B cell (primary cell): ENCODE measurements at regions not wholly inside any gene's neighbourhood (a gene's known extent, or its start where the extent isn't known, plus 50 kb on each side); places are given as distances from the start of the nearest gene placed in this dataset.
"Not testable (repeated sequence)": the region's sequence is repeated elsewhere in the genome, so short reads cannot be mapped to it uniquely, and the experiment has no call there.

ENCODE experiments used
- ATAC-seq: fragments of 200-7000 bp; cut with Tn5 transposase; one replicate; pipeline ENCODE4 v1.10.0; 2021; ENCODE audit warnings: low read depth, mild to moderate bottlenecking, moderate number of reproducible peaks, moderate library complexity
- CTCF ChIA-PET: fragments of 350-600 bp; sonication (Branson Sonifier 250); formaldehyde crosslinking; loops from one replicate; lab custom pipeline; 2021; ENCODE audit warnings: antibody characterized with exemption, inconsistent platforms; lab: Charles Lee
- POLR2A ChIA-PET: fragments of 350-600 bp; sonication (Branson Sonifier 250); formaldehyde crosslinking; loops from one replicate; lab custom pipeline; 2021; ENCODE audit warnings: antibody characterized with exemption; lab: Charles Lee
- DNase-seq: peaks from one replicate; pipeline ENCODE4 v3.0.0; 2013
- H2AFZ ChIP-seq: 2 replicates; pipeline ENCODE4 v1.6.1; 2012; ENCODE audit warnings: mild to moderate bottlenecking, low read depth, low read length; ENCODE audit not compliant: insufficient read depth, poor library complexity, severe bottlenecking
- H3K27ac ChIP-seq, 2 donors: 1 replicate in 1 of 2; 2 replicates in 1 of 2; pipeline ENCODE4 v1.5.1; 2012 to 2013; ENCODE audit warnings: low read length in 2 of 2, mild to moderate bottlenecking in 2 of 2, moderate library complexity in 1 of 2
- H3K27me3 ChIP-seq, 4 experiments: fragments of 200-600 bp in 1 of 4; sonication (generic) in 1 of 4; replicated peaks in 1 of 4; 1 replicate in 2 of 4; 2 replicates in 2 of 4; pipeline versions ENCODE4 v1.6.1 to v1.7.0; 2013 to 2016; ENCODE audit warnings: low read length in 3 of 4, mild to moderate bottlenecking in 2 of 4, mixed read lengths in 1 of 4, moderate library complexity in 1 of 4; ENCODE audit not compliant: insufficient read depth in 4 of 4, control insufficient read depth in 3 of 4; ENCODE audit errors: control extremely low read depth in 1 of 4
- H3K36me3 ChIP-seq, 2 experiments: replicated peaks in 1 of 2; 1 replicate in 1 of 2; 2 replicates in 1 of 2; pipeline versions ENCODE4 v1.6.1 to v1.7.1; 2013; ENCODE audit warnings: low read length in 1 of 2; ENCODE audit not compliant: insufficient read depth in 2 of 2, control insufficient read depth in 1 of 2; ENCODE audit errors: control extremely low read depth in 1 of 2, extremely low read depth in 1 of 2
- H3K4me1 ChIP-seq, 2 donors: fragments of 200-600 bp in 1 of 2; sonication (generic) in 1 of 2; 1 replicate in 1 of 2; 2 replicates in 1 of 2; pipeline versions ENCODE4 v1.5.1 to v1.6.1; 2013 to 2017; ENCODE audit warnings: low read length in 2 of 2; ENCODE audit not compliant: control insufficient read depth in 2 of 2, insufficient read depth in 2 of 2
- H3K4me2 ChIP-seq: replicated peaks from 2 replicates; pipeline ENCODE3; 2012; ENCODE audit warnings: mild to moderate bottlenecking, low read depth, low read length; ENCODE audit not compliant: poor library complexity, severe bottlenecking
- H3K4me3 ChIP-seq, 5 experiments: fragments of 200-600 bp in 1 of 5; sonication (generic) in 1 of 5; 1 replicate in 3 of 5; 2 replicates in 2 of 5; pipeline versions ENCODE4 v1.5.1 to v1.7.0; 2011 to 2016; ENCODE audit warnings: low read length in 4 of 5, mild to moderate bottlenecking in 4 of 5, low read depth in 2 of 5, control low read depth in 1 of 5, moderate library complexity in 1 of 5; ENCODE audit not compliant: insufficient read depth in 1 of 5; ENCODE audit errors: control extremely low read depth in 1 of 5, extremely low read depth in 1 of 5
- H3K79me2 ChIP-seq: fragments of 200-600 bp; sonication (generic); one replicate; pipeline ENCODE4 v1.6.0; 2016; ENCODE audit warnings: low read length; ENCODE audit not compliant: control insufficient read depth, insufficient read depth
- H3K9ac ChIP-seq: fragments of 200-600 bp; sonication (generic); 2 replicates; pipeline ENCODE4 v1.6.1; 2017; ENCODE audit warnings: mild to moderate bottlenecking, low read length, moderate library complexity
- H3K9me3 ChIP-seq, 3 donors: one replicate each; pipeline versions ENCODE4 v1.6.1 to v1.7.1; 2013; ENCODE audit warnings: low read length in 2 of 3; ENCODE audit not compliant: control insufficient read depth in 2 of 3, insufficient read depth in 1 of 3; ENCODE audit errors: control extremely low read depth in 1 of 3
- H4K20me1 ChIP-seq: 2 replicates; pipeline ENCODE4 v1.6.0; 2012; ENCODE audit warnings: mild to moderate bottlenecking, low read length; ENCODE audit not compliant: insufficient read depth, control insufficient read depth, poor library complexity, severe bottlenecking
- H3K27ac Mint-ChIP-seq: one replicate; pipeline ENCODE4 v1.8.0; 2021; ENCODE audit warnings: mixed read lengths
- H3K27me3 Mint-ChIP-seq: one replicate; pipeline ENCODE4 v1.8.0; 2021; ENCODE audit warnings: mixed read lengths
- H3K4me1 Mint-ChIP-seq: one replicate; pipeline ENCODE4 v1.8.0; 2021; ENCODE audit warnings: mixed read lengths
- H3K4me3 Mint-ChIP-seq: one replicate; pipeline ENCODE4 v1.8.0; 2021; ENCODE audit warnings: mixed read lengths
- H3K9me3 Mint-ChIP-seq: one replicate; pipeline ENCODE4 v1.8.0; 2022; ENCODE audit warnings: mixed read lengths; ENCODE audit not compliant: insufficient read depth
- WGBS: methylation state at CpG from one replicate; pipeline ENCODE4 v1.1.5; 2013; ENCODE audit warnings: missing lambda C conversion rate; ENCODE audit not compliant: insufficient coverage; 5-methylcytosine and 5-hydroxymethylcytosine counted together
- intact Hi-C: fragments of 100-400 bp; cut with micrococcal nuclease; formaldehyde crosslinking; loops from one replicate; pipeline ENCODE4 v1.10.0; 2022

- H3K4me3 Mint-ChIP-seq, H3K4me3 ChIP-seq, H3K79me2 ChIP-seq, H3K4me1 Mint-ChIP-seq, intact Hi-C loops, H3K27ac Mint-ChIP-seq, H3K9me3 ChIP-seq, H3K27me3 Mint-ChIP-seq, H3K27me3 ChIP-seq, H3K27ac ChIP-seq, H3K4me2 ChIP-seq, DNase-seq, H3K36me3 ChIP-seq, H4K20me1 ChIP-seq, POLR2A ChIA-PET, H3K9ac ChIP-seq, H3K9me3 Mint-ChIP-seq, ATAC-seq, H2AFZ ChIP-seq, H3K4me1 ChIP-seq, CTCF ChIA-PET: not testable (repeated sequence)
- no CpG with 5 or more reads among the region's 1 CpG for WGBS
Observed at GRCh38 chr17:20692706-20693105, 113.2 kb downstream of the CDRT15L2 start.

GRCh38 chr17:20695871-20696270 is 116.3 kb downstream of the CDRT15L2 start:
- H3K27ac ChIP-seq, H3K4me2 ChIP-seq, H4K20me1 ChIP-seq, H3K9me3 Mint-ChIP-seq, H3K4me3 Mint-ChIP-seq, CTCF ChIA-PET, H3K9ac ChIP-seq, H3K27me3 Mint-ChIP-seq, H3K9me3 ChIP-seq, H3K27me3 ChIP-seq, H3K36me3 ChIP-seq, DNase-seq, ATAC-seq, H3K4me3 ChIP-seq, H3K79me2 ChIP-seq, POLR2A ChIA-PET, H2AFZ ChIP-seq, H3K27ac Mint-ChIP-seq, intact Hi-C loops: not testable (repeated sequence)
- peaks cover 0 to 19% of the 10 kb centered on the region in 2 donors for H3K4me1 ChIP-seq
- WGBS, result no CpG with 5 or more reads among the region's 1 CpG
- peaks cover 28% of the 10 kb centered on the region for H3K4me1 Mint-ChIP-seq

GRCh38 chr17:20698463-20699206 is 119.1 kb downstream of the CDRT15L2 start:
- peak overlapping the region in 1 of 5 experiments; percentile 42 for H3K4me3 ChIP-seq
- POLR2A ChIA-PET, H4K20me1 ChIP-seq, H3K9me3 Mint-ChIP-seq, H3K27me3 Mint-ChIP-seq, H3K4me2 ChIP-seq, H3K9me3 ChIP-seq, H3K79me2 ChIP-seq, CTCF ChIA-PET, H2AFZ ChIP-seq, H3K27me3 ChIP-seq, H3K9ac ChIP-seq, intact Hi-C loops, H3K36me3 ChIP-seq: not testable (repeated sequence)
- 64% methylated on average over 1 of the region's 8 CpGs for WGBS
- ATAC-seq (peak; percentile 97), DNase-seq (peak; percentile 62)
- peaks cover 0 to 19% of the 10 kb centered on the region in 2 donors for H3K4me1 ChIP-seq
- H3K4me3 Mint-ChIP-seq, result peak overlapping the region; percentile 91
- H3K27ac ChIP-seq, result peak overlapping the region in 1 of 2 donors; percentile 51
- H3K4me1 Mint-ChIP-seq, result peaks cover 35% of the 10 kb centered on the region
- peak overlapping the region; percentile 96 for H3K27ac Mint-ChIP-seq

- WGBS, result no CpG with 5 or more reads among the region's 5 CpGs
- intact Hi-C loops, H3K27me3 Mint-ChIP-seq, H3K9me3 Mint-ChIP-seq, H3K36me3 ChIP-seq, H3K4me3 ChIP-seq, H3K4me3 Mint-ChIP-seq, H3K4me2 ChIP-seq, H2AFZ ChIP-seq, DNase-seq, H4K20me1 ChIP-seq, H3K27ac ChIP-seq, H3K27ac Mint-ChIP-seq, H3K9me3 ChIP-seq, H3K9ac ChIP-seq, ATAC-seq, H3K79me2 ChIP-seq, H3K27me3 ChIP-seq: not testable (repeated sequence)
- POLR2A ChIA-PET, result interaction anchor here (0.6 to 0.7 kb wide), 3 partner anchors 85 to 344 kb away, joined by 3 to 9 read pairs (median 5); no protein-coding TSS in a partner anchor
- peaks cover 0 to 19% of the 10 kb centered on the region in 2 donors for H3K4me1 ChIP-seq
- CTCF ChIA-PET, result interaction anchor here (0.7 kb wide), 1 partner anchor 10 kb away, joined by 3 read pairs; no protein-coding TSS in a partner anchor
- peaks cover 38% of the 10 kb centered on the region for H3K4me1 Mint-ChIP-seq
Observed at GRCh38 chr17:20700528-20700927, 121.0 kb downstream of the CDRT15L2 start.
